ENCODE measurements at regions not wholly inside any gene's neighbourhood (a gene's known extent, or its start where the extent isn't known, plus 50 kb on each side); places are given as distances from the start of the nearest gene placed in this dataset.

- intact Hi-C loops (cut with DNase I; ENCODE audit: low total_unique reads), result no loop called here
- Histone ChIP-seq H3K27me3 (peaks cover 0 to 30% of the 10 kb centered on the region in 2 donors), H3K27ac (no peak overlapping the region), H3K4me3 (no peak overlapping the region), H3K36me3 (no peaks in the 10 kb centered on the region), H3K4me1 (no peaks in the 10 kb centered on the region), H3K9me3 (no peaks in the 10 kb centered on the region)
- DNase-seq (ENCODE audit: low spot score in 2 of 2), result no peak
- TF ChIP-seq POLR2AphosphoS5 (IDR thresholded peaks at IDR 0.05) (no peak), POLR2A (IDR thresholded peaks at IDR 0.05) (no peak), CTCF (IDR thresholded peaks at IDR 0.05) (peak; percentile 17 to 38 (median 24))
Measured at GRCh38 chrX:93422693-93423092, 250.7 kb downstream of the NAP1L3 start.

GRCh38 chrX:93420525-93421082 is 252.8 kb downstream of the NAP1L3 start:
- TF ChIP-seq CTCF (IDR thresholded peaks at IDR 0.05), result no peak
- no peak for TF ChIP-seq POLR2AphosphoS5 (IDR thresholded peaks at IDR 0.05)
- TF ChIP-seq POLR2A (IDR thresholded peaks at IDR 0.05), result no peak
- Histone ChIP-seq H3K4me3 (no peak overlapping the region), H3K27me3 (peaks cover 0 to 33% of the 10 kb centered on the region in 2 donors), H3K27ac (no peak overlapping the region), H3K9me3 (no peaks in the 10 kb centered on the region), H3K36me3 (no peaks in the 10 kb centered on the region), H3K4me1 (no peaks in the 10 kb centered on the region)
- intact Hi-C loops (cut with DNase I; ENCODE audit: low total_unique reads), result no loop called here
- no peak for DNase-seq (ENCODE audit: low spot score in 2 of 2)

- Histone ChIP-seq H3K27ac (no peak overlapping the region), H3K36me3 (no peaks in the 10 kb centered on the region), H3K9me3 (no peaks in the 10 kb centered on the region), H3K4me1 (no peaks in the 10 kb centered on the region), H3K4me3 (no peak overlapping the region), H3K27me3 (peaks cover 0 to 33% of the 10 kb centered on the region in 2 donors)
- DNase-seq (ENCODE audit: low spot score in 2 of 2), result no peak
- intact Hi-C loops (cut with DNase I; ENCODE audit: low total_unique reads), result no loop called here
- TF ChIP-seq CTCF (IDR thresholded peaks at IDR 0.05) (no peak), POLR2A (IDR thresholded peaks at IDR 0.05) (no peak), POLR2AphosphoS5 (IDR thresholded peaks at IDR 0.05) (no peak)
Measured at GRCh38 chrX:93420090-93420489, 253.3 kb downstream of the NAP1L3 start.

- DNase-seq (ENCODE audit: low spot score in 2 of 2), result no peak
- H3K27me3 ChIP-seq, result peaks cover 0 to 37% of the 10 kb centered on the region in 2 donors
- no peak for TF ChIP-seq POLR2A (IDR thresholded peaks at IDR 0.05)
- no peak for TF ChIP-seq POLR2AphosphoS5 (IDR thresholded peaks at IDR 0.05)
- no peak for TF ChIP-seq CTCF (IDR thresholded peaks at IDR 0.05)
- no peaks in the 10 kb centered on the region for H3K36me3 ChIP-seq
- H3K27ac ChIP-seq, result no peak overlapping the region
- intact Hi-C loops (cut with DNase I; ENCODE audit: low total_unique reads), result no loop called here
- H3K9me3 ChIP-seq, result no peaks in the 10 kb centered on the region
- no peak overlapping the region for H3K4me3 ChIP-seq
- no peaks in the 10 kb centered on the region for H3K4me1 ChIP-seq
Measured at GRCh38 chrX:93419642-93420041, 253.7 kb downstream of the NAP1L3 start.

GRCh38 chrX:93404121-93404520 is 269.3 kb downstream of the NAP1L3 start:
- Histone ChIP-seq H3K4me1 (no peaks in the 10 kb centered on the region), H3K9me3 (peaks cover 10 to 27% of the 10 kb centered on the region in 2 donors), H3K4me3 (no peak overlapping the region), H3K27ac (no peak overlapping the region), H3K27me3 (peaks cover 0 to 4% of the 10 kb centered on the region in 2 donors), H3K36me3 (no peaks in the 10 kb centered on the region)
- no peak for DNase-seq (ENCODE audit: low spot score in 2 of 2)
- intact Hi-C loops (cut with DNase I; ENCODE audit: low total_unique reads), result no loop called here
- TF ChIP-seq POLR2AphosphoS5 (IDR thresholded peaks at IDR 0.05), result no peak
- TF ChIP-seq POLR2A (IDR thresholded peaks at IDR 0.05), result no peak
- no peak for TF ChIP-seq CTCF (IDR thresholded peaks at IDR 0.05)
